ENCODE measurements at regions not wholly inside any gene's neighbourhood (a gene's known extent, or its start where the extent isn't known, plus 50 kb on each side); places are given as distances from the start of the nearest gene placed in this dataset.
A peak's percentile ranks its signal among the peaks of the same experiment; 100 is the strongest.

DNA sequence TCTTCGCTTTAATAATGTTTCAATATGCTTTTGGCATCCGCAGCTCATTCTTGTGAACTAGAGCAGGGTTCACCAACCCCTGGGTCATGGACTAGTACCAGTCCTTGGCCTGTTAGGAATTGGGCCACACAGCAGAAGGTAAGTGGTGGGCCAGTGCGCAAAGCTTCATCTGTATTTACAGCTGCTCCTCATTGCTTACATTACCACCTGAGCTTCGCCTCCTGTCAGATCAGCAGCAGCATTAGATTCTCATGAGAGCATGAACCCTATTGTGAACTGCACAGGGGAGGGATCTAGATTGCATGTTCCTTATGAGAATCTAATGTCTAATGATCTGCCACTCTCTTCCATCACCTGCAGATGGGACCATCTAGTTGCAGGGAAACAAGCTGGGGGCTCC lies 75.5 kb upstream of the GGTLC1 start:
- Mint-ChIP-seq H3K36me3 (ENCODE audit: insufficient read depth) (no peaks in the 10 kb centered on the region), H3K4me3 (no peak overlapping the region), H3K4me1 (peaks cover 10% of the 10 kb centered on the region), H3K27me3 (no peaks in the 10 kb centered on the region), H3K27ac (ENCODE audit: low read depth) (no peak overlapping the region), H3K9me3 (no peaks in the 10 kb centered on the region)
- no peak for ATAC-seq (replicated peaks; ENCODE audit: extremely low read depth, poor library complexity, severe bottlenecking)
- DNase-seq (ENCODE audit: low spot score in 2 of 2), result no peak

DNA sequence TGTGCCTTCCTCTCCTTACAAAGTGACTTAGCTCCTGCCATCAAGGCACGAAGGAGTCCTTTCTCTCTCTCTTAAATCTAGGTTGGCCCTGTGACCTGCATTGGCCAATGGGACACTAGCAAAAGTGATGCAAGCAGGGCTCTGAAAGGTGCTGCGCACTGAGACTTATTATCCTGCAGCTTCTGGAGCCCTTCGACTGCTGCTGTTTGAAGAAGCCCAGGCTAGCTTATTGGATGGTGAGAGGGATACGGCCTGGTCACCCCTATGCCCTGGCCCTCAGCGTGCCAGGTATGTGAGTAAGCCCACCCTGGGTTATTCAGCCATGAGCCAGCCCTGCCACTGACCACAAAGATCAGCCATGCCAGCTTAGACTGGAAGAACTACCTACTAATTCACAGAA lies 74.5 kb upstream of the GGTLC1 start:
- Mint-ChIP-seq H3K4me3 (no peak overlapping the region), H3K27ac (ENCODE audit: low read depth) (no peak overlapping the region), H3K27me3 (no peaks in the 10 kb centered on the region), H3K4me1 (peaks cover 10% of the 10 kb centered on the region), H3K36me3 (ENCODE audit: insufficient read depth) (no peaks in the 10 kb centered on the region), H3K9me3 (no peaks in the 10 kb centered on the region)
- ATAC-seq (replicated peaks; ENCODE audit: extremely low read depth, poor library complexity, severe bottlenecking), result no peak
- DNase-seq (ENCODE audit: low spot score in 2 of 2), result no peak

DNA sequence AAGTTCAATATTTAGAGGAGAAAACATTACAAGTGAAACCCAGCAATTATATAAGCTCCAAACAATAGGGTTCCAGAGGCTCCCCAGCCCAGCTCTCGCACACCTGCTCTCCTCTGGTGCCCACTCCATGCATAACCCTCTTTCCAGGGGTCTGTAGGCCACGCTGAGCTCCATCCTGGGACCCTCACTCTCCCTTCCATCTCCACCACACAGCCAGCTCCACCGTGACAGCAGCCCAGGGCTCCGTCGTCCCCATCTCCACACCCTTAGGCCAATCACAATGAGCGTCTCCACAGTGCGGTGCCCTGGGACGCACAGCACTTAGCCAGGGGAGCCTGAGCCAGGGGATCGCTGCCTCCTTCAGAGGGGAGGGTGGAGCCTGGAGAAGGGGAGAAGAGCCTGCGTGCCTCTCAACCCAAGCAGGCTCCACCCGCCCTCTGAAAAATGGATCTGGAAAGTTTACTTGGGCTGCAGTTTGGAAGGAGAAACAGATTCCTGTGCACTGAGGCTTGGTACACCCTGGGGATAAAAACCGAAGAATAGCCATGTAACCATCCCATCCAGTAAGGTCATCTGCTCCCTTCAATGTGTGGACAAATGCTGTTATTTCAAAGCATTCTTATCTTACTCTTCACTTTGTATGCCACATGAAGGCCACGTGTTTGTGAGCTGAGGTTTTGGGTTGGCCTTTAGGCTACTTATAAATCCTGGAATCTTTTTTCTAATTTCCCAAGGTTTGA lies 72.4 kb upstream of the GGTLC1 start:
- H3K27me3 Mint-ChIP-seq, result no peaks in the 10 kb centered on the region
- DNase-seq (ENCODE audit: low spot score in 2 of 2) (no peak), ATAC-seq (replicated peaks; ENCODE audit: extremely low read depth, poor library complexity, severe bottlenecking) (no peak)
- H3K36me3 Mint-ChIP-seq (ENCODE audit: insufficient read depth), result no peaks in the 10 kb centered on the region
- H3K4me3 Mint-ChIP-seq, result no peak overlapping the region
- peaks cover 4% of the 10 kb centered on the region for H3K4me1 Mint-ChIP-seq
- H3K9me3 Mint-ChIP-seq, result no peaks in the 10 kb centered on the region
- H3K27ac Mint-ChIP-seq (ENCODE audit: low read depth), result no peak overlapping the region

DNA sequence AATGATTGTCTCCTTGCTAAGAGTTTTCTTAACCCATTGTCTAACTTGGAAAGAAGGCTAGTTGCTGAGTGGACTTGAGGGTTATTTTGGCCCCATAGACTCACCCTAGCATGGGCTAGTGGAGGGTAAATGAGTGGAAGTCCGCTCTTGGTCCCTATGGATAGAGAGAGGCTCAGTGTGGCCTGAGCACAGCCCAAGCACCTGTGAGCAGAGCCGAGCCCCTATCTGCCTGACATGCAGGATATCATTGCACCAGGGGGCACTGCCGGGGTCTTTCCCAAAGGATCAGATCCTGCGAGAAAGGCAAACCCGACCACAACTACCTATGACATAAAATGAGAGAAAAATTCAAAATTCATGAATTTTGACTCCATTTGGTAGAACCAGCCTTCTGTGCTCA lies 70.6 kb upstream of the GGTLC1 start:
- H3K27me3 Mint-ChIP-seq, result no peaks in the 10 kb centered on the region
- H3K27ac Mint-ChIP-seq (ENCODE audit: low read depth), result no peak overlapping the region
- DNase-seq (ENCODE audit: low spot score in 2 of 2) (no peak), ATAC-seq (replicated peaks; ENCODE audit: extremely low read depth, poor library complexity, severe bottlenecking) (no peak)
- H3K36me3 Mint-ChIP-seq (ENCODE audit: insufficient read depth), result no peaks in the 10 kb centered on the region
- no peaks in the 10 kb centered on the region for H3K4me1 Mint-ChIP-seq
- H3K4me3 Mint-ChIP-seq, result no peak overlapping the region
- H3K9me3 Mint-ChIP-seq, result no peaks in the 10 kb centered on the region

DNA sequence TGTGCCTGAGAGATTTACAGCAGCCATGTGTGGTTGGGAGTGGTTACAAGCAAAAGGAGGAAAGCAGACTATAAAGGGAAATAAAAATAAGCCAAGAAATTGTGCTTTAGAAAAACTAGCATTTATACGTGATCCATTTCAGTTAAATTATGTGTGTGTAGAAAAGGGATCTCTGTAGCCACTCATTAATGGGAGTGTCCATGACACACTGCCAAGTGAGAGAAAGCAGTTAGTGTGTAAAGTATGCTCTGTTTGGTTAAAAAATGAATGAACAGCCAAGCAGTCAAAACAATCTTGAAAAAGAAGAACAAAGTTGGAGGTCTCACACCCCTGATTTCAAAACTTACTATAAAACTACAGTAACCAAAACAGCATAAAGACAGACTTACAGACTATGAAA lies 67.9 kb upstream of the GGTLC1 start:
- Mint-ChIP-seq H3K36me3 (ENCODE audit: insufficient read depth) (no peaks in the 10 kb centered on the region), H3K4me1 (no peaks in the 10 kb centered on the region), H3K27me3 (no peaks in the 10 kb centered on the region), H3K27ac (ENCODE audit: low read depth) (no peak overlapping the region), H3K4me3 (no peak overlapping the region), H3K9me3 (no peaks in the 10 kb centered on the region)
- DNase-seq (ENCODE audit: low spot score in 2 of 2), result no peak
- no peak for ATAC-seq (replicated peaks; ENCODE audit: extremely low read depth, poor library complexity, severe bottlenecking)

DNA sequence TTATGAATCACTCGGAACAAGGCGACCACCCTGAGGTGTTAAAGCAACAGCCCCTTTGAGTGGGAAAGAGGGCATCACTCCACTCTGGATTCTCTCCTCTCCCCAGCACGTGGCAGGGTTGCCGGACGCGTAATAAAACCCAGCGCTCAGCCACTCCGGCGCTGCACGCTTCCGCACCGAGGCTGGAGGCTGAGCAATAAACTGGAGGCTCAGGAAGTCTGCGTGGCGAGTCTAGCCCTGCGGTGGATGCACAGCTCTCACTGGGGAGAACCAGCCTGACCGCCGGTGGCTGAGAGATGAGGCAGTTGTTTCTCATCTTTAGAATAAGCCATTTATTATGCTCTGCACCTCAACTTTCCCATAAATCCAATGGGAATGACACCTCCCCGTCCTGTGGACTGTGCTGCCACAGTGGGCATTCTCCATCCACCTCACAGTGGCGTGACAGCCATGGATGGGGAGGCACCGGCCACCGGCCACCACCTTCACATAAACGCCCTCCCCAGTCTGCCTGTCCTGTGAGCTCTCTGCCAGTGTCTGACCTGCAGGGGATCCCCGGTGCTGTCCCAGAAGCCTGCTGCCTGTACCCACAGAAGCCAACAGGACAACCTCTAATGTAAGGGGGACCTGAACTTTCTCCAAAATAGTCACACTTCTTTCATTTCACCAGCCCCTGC lies 64.2 kb upstream of the GGTLC1 start:
- H3K27me3 Mint-ChIP-seq, result no peaks in the 10 kb centered on the region
- no peak for ATAC-seq (replicated peaks; ENCODE audit: extremely low read depth, poor library complexity, severe bottlenecking)
- no peaks in the 10 kb centered on the region for H3K36me3 Mint-ChIP-seq (ENCODE audit: insufficient read depth)
- no peak for DNase-seq (ENCODE audit: low spot score in 2 of 2)
- no peak overlapping the region for H3K4me3 Mint-ChIP-seq
- no peaks in the 10 kb centered on the region for H3K9me3 Mint-ChIP-seq
- no peaks in the 10 kb centered on the region for H3K4me1 Mint-ChIP-seq
- H3K27ac Mint-ChIP-seq (ENCODE audit: low read depth), result no peak overlapping the region

DNA sequence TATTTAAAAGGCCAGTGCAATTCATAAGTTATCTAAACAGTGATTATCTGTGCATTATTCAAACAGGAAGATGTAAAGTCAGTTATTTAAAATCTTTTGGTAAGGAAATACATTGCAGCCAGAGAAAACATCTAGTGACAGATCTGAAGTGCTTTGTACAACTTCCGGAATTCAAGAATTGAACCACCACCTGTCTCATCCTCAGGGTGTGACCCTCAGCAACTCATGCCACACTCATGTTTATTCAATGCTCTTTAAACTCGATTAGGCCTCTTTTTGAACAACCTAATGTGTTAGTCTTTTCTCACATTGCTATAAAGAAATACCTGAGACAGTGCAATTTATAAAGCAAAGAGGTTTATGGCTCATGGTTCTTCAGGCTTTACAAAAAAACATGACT lies 62.6 kb upstream of the GGTLC1 start:
- no peak for DNase-seq (ENCODE audit: low spot score in 2 of 2)
- ATAC-seq (replicated peaks; ENCODE audit: extremely low read depth, poor library complexity, severe bottlenecking), result no peak
- peak overlapping the region; percentile 49 for H3K27ac Mint-ChIP-seq (ENCODE audit: low read depth)
- H3K4me1 Mint-ChIP-seq, result no peaks in the 10 kb centered on the region
- H3K9me3 Mint-ChIP-seq, result no peaks in the 10 kb centered on the region
- no peaks in the 10 kb centered on the region for H3K36me3 Mint-ChIP-seq (ENCODE audit: insufficient read depth)
- H3K27me3 Mint-ChIP-seq, result no peaks in the 10 kb centered on the region
- no peak overlapping the region for H3K4me3 Mint-ChIP-seq

DNA sequence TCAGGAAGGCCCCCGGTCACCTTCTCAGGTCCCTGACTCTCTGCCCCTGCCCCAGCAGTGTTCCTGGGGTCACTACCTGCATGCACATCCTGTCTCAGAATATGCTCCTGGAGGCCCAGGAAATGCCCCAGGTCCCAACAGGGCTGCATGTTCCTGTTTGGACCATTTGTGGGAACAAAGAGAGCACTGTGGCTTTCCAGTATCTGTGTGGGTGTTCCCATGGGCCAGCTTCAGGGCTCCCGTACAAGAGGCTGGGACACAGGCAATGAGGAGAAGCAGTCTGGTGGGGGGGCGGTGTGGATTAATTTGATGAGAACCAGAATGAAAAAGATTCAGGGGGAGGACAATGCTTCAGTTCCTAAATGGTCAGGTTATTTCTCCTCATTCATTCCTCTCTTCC lies 61.5 kb upstream of the GGTLC1 start:
- ATAC-seq (replicated peaks; ENCODE audit: extremely low read depth, poor library complexity, severe bottlenecking) (no peak), DNase-seq (ENCODE audit: low spot score in 2 of 2) (no peak)
- Mint-ChIP-seq H3K4me1 (peaks cover 10% of the 10 kb centered on the region), H3K27me3 (no peaks in the 10 kb centered on the region), H3K36me3 (ENCODE audit: insufficient read depth) (no peaks in the 10 kb centered on the region), H3K27ac (ENCODE audit: low read depth) (peak overlapping the region; percentile 22), H3K9me3 (no peaks in the 10 kb centered on the region), H3K4me3 (no peak overlapping the region)

DNA sequence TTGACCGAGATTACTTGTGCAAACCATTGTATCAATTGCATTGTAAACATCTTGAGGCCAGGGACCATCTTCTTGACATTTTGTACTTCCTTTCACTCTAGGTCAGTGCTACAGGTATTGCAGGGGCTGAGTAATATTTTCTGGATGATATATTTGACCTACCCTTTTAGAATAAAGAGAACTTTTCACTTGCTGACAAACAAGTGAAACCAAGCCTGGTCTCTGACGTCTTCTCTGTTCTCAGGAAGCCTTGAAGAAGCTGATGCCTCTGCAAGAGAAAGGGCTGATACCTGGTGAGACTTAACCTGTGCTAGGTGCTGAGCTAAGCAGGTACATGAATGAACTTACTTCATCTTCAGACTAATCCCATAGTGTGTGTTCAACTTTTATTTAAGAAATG lies 60.5 kb upstream of the GGTLC1 start:
- Mint-ChIP-seq H3K36me3 (ENCODE audit: insufficient read depth) (no peaks in the 10 kb centered on the region), H3K4me3 (no peak overlapping the region), H3K4me1 (peaks cover 10% of the 10 kb centered on the region), H3K9me3 (no peaks in the 10 kb centered on the region), H3K27me3 (no peaks in the 10 kb centered on the region), H3K27ac (ENCODE audit: low read depth) (no peak overlapping the region)
- no peak for ATAC-seq (replicated peaks; ENCODE audit: extremely low read depth, poor library complexity, severe bottlenecking)
- DNase-seq (ENCODE audit: low spot score in 2 of 2), result no peak

DNA sequence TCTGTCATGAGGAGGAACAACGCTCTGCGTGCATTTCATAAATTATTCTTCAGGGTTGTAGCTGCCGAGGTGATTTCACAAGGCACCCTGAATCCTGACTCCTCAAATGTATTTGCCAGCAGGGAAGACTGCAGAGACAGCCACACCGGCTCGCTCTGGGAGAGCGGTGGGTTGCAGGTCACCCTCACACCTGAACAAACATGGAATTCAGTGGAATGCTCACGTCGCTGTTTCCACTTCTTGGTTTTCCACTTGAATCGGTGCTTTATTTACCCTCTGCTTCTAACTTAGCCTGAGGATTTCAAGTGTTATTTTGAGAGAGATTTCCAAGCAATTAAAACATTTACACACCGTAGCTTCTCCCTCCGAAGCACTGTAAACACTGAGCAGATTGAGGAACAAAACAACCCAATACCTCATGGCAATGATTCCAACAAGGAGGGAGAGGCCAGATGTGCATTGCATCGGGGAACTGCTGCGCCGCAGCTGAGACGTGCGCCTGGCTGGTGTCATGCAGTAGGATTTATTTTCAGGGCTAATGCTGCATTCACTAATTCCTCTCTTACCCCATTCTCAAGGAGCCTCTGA lies 59.5 kb upstream of the GGTLC1 start:
- Mint-ChIP-seq H3K27ac (ENCODE audit: low read depth) (no peak overlapping the region), H3K27me3 (no peaks in the 10 kb centered on the region), H3K9me3 (no peaks in the 10 kb centered on the region), H3K4me1 (peaks cover 10% of the 10 kb centered on the region), H3K4me3 (no peak overlapping the region), H3K36me3 (ENCODE audit: insufficient read depth) (no peaks in the 10 kb centered on the region)
- no peak for ATAC-seq (replicated peaks; ENCODE audit: extremely low read depth, poor library complexity, severe bottlenecking)
- DNase-seq (ENCODE audit: low spot score in 2 of 2), result no peak

DNA sequence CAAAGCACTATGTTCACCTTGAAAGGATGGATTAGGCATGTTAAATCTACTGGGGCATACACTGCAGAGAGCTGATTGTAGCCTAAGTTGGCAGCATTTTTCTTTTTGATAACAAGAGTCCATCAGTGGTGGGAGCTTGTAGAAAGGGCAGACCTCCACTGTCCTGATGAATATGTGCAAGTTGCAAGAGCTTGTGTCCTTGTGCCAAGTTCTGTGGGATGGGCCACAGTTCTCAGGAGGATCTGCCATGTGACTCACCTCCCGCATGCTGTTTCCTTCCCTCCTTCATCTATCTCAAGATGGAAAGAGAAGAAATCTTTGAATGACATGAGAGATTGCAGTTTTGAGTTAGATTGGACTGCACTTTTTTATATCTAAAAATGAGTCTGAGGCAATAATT lies 58.3 kb upstream of the GGTLC1 start:
- Mint-ChIP-seq H3K27me3 (no peaks in the 10 kb centered on the region), H3K4me3 (no peak overlapping the region), H3K9me3 (no peaks in the 10 kb centered on the region), H3K4me1 (peaks cover 14% of the 10 kb centered on the region), H3K27ac (ENCODE audit: low read depth) (no peak overlapping the region), H3K36me3 (ENCODE audit: insufficient read depth) (no peaks in the 10 kb centered on the region)
- ATAC-seq (replicated peaks; ENCODE audit: extremely low read depth, poor library complexity, severe bottlenecking), result no peak
- DNase-seq (ENCODE audit: low spot score in 2 of 2), result no peak

DNA sequence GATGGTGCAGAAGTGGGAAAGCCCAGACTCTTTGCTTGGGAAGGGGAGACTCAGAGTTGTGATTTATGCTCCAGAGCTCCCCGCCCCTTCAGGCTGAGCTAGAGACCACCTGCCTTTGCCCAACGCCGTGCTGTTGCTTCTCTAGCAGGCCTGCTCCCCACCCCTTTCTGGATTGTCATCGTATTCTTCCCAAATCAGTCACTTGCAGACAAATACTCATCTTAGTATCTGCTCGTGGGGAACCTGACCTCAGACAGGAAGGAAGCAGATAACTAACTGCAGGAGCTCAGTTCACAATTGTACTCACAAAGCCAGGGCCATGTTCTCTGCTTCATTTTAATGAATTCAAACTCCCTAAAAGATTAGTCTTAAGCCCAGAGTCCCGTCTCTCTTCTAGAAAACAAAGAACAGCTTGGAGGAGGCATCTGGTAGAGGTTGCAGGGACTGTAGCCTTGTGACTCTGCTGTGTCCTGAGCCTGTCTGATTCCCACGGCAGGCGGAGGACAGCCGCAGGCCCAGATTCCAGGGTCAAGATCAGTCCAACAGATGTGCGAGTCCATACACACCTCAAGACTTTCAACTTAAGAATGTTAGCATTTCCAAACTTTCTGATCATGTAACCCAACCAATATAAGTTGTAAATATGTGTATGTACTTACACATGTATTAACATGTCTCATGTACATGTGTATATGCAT lies 57.2 kb upstream of the GGTLC1 start:
- Mint-ChIP-seq H3K27ac (ENCODE audit: low read depth) (peak overlapping the region; percentile 76), H3K36me3 (ENCODE audit: insufficient read depth) (peaks cover 2% of the 10 kb centered on the region), H3K4me1 (peaks cover 16% of the 10 kb centered on the region), H3K27me3 (no peaks in the 10 kb centered on the region), H3K4me3 (peak overlapping the region; percentile 33), H3K9me3 (no peaks in the 10 kb centered on the region)
- no peak for DNase-seq (ENCODE audit: low spot score in 2 of 2)
- peak; percentile 65 for ATAC-seq (replicated peaks; ENCODE audit: extremely low read depth, poor library complexity, severe bottlenecking)

DNA sequence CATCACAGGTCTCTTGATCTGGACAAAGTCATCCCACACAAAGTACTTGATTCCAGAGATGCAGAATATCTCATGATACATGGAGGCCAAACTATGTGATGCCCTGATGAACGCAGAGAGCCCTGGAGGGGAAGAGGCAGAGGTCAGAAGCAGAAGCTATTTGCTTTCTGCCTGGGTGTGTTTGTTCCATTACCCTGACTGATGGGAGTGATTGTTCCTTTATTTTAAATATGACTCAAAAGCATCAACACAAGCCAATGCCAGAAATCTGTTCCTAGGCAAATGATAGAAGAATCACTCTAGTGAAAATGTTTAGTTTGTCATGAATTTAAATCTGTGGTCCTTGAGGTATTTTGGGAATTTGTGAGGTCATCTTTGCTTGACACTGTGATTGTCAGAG lies 54.7 kb upstream of the GGTLC1 start:
- H3K27me3 Mint-ChIP-seq, result no peaks in the 10 kb centered on the region
- ATAC-seq (replicated peaks; ENCODE audit: extremely low read depth, poor library complexity, severe bottlenecking), result no peak
- H3K27ac Mint-ChIP-seq (ENCODE audit: low read depth), result no peak overlapping the region
- H3K4me3 Mint-ChIP-seq, result no peak overlapping the region
- H3K4me1 Mint-ChIP-seq, result peaks cover 24% of the 10 kb centered on the region
- H3K9me3 Mint-ChIP-seq, result no peaks in the 10 kb centered on the region
- no peak for DNase-seq (ENCODE audit: low spot score in 2 of 2)
- H3K36me3 Mint-ChIP-seq (ENCODE audit: insufficient read depth), result peaks cover 2% of the 10 kb centered on the region
